H1 (cell line): ENCODE measurements at regions not wholly inside any gene's neighbourhood (a gene's known extent, or its start where the extent isn't known, plus 50 kb on each side); places are given as distances from the start of the nearest gene placed in this dataset.

Experiments used
- GTF2F1 ChIP-seq: IDR thresholded peaks from 2 replicates; pipeline ENCODE4 v1.6.1; 2012; ENCODE audit warnings: low read depth, low read length, improper control_type of control experiment, borderline replicate concordance
- KDM4A ChIP-seq: IDR thresholded peaks from one replicate; pipeline ENCODE4 v1.7.1; 2012; ENCODE audit warnings: low read depth, mild to moderate bottlenecking, moderate library complexity, low read length, inconsistent platforms; ENCODE audit not compliant: severe bottlenecking
- NANOG ChIP-seq: IDR thresholded peaks from 2 replicates; pipeline ENCODE4 v1.6.1; 2011; ENCODE audit warnings: low read length, low read depth, mild to moderate bottlenecking, inconsistent platforms; ENCODE audit not compliant: insufficient read depth, poor library complexity, severe bottlenecking
- TEAD4 ChIP-seq: IDR thresholded peaks from 2 replicates; pipeline ENCODE4 v1.6.1; 2012; ENCODE audit warnings: low read depth, low read length, inconsistent platforms, mixed read lengths
- TF ChIP-seq, protein P1 (sequence below): fragments of 300-600 bp; sonication (generic); IDR thresholded peaks from 2 replicates; pipeline ENCODE4 v1.7.1; 2012; ENCODE audit warnings: low read length, moderate library complexity, mild to moderate bottlenecking, inconsistent platforms; ENCODE audit not compliant: insufficient replicate concordance

DNA sequence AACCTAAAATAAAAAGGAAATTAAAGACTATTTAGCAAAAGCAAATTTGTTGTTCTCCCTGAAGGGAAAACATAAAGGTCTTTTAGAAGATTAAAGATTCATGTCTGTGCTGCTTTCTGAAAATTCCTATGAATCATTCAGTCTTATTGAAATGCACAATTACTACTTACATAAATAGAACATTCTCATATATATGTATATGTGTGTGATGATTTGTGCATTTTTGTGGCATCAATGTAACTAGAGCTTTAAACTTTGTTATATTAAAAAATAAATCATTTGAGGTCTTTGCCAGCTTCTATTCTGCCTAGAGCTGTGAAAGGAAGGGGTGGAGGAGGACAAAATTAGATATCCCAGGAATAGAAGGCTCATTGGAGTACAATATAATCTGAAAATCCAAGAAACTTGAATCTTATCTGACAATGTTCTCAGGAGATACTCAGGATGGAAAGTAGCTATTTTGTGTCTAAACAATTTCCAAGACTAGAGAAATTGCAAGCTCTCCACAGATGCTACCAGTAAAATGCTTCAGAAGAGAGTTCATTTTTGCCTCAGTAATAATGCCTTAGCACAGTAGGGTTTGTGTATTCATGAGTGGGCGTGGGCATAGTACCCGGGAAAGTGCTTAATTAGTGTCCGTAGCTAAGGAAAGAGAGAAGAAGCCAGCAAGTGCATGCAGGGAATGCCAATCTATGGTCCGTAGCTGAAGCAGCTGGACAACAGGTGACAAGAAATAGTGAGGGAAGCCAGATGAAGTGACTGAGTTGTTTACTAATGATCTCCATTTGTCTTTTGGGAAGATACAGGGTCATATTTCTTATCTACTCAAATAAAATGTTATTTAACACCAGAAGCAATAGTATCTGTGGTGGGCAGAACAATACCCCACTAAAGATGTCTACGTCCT lies 395.5 kb upstream of the NBEA start (continued):
- TF ChIP-seq, protein P1, sequence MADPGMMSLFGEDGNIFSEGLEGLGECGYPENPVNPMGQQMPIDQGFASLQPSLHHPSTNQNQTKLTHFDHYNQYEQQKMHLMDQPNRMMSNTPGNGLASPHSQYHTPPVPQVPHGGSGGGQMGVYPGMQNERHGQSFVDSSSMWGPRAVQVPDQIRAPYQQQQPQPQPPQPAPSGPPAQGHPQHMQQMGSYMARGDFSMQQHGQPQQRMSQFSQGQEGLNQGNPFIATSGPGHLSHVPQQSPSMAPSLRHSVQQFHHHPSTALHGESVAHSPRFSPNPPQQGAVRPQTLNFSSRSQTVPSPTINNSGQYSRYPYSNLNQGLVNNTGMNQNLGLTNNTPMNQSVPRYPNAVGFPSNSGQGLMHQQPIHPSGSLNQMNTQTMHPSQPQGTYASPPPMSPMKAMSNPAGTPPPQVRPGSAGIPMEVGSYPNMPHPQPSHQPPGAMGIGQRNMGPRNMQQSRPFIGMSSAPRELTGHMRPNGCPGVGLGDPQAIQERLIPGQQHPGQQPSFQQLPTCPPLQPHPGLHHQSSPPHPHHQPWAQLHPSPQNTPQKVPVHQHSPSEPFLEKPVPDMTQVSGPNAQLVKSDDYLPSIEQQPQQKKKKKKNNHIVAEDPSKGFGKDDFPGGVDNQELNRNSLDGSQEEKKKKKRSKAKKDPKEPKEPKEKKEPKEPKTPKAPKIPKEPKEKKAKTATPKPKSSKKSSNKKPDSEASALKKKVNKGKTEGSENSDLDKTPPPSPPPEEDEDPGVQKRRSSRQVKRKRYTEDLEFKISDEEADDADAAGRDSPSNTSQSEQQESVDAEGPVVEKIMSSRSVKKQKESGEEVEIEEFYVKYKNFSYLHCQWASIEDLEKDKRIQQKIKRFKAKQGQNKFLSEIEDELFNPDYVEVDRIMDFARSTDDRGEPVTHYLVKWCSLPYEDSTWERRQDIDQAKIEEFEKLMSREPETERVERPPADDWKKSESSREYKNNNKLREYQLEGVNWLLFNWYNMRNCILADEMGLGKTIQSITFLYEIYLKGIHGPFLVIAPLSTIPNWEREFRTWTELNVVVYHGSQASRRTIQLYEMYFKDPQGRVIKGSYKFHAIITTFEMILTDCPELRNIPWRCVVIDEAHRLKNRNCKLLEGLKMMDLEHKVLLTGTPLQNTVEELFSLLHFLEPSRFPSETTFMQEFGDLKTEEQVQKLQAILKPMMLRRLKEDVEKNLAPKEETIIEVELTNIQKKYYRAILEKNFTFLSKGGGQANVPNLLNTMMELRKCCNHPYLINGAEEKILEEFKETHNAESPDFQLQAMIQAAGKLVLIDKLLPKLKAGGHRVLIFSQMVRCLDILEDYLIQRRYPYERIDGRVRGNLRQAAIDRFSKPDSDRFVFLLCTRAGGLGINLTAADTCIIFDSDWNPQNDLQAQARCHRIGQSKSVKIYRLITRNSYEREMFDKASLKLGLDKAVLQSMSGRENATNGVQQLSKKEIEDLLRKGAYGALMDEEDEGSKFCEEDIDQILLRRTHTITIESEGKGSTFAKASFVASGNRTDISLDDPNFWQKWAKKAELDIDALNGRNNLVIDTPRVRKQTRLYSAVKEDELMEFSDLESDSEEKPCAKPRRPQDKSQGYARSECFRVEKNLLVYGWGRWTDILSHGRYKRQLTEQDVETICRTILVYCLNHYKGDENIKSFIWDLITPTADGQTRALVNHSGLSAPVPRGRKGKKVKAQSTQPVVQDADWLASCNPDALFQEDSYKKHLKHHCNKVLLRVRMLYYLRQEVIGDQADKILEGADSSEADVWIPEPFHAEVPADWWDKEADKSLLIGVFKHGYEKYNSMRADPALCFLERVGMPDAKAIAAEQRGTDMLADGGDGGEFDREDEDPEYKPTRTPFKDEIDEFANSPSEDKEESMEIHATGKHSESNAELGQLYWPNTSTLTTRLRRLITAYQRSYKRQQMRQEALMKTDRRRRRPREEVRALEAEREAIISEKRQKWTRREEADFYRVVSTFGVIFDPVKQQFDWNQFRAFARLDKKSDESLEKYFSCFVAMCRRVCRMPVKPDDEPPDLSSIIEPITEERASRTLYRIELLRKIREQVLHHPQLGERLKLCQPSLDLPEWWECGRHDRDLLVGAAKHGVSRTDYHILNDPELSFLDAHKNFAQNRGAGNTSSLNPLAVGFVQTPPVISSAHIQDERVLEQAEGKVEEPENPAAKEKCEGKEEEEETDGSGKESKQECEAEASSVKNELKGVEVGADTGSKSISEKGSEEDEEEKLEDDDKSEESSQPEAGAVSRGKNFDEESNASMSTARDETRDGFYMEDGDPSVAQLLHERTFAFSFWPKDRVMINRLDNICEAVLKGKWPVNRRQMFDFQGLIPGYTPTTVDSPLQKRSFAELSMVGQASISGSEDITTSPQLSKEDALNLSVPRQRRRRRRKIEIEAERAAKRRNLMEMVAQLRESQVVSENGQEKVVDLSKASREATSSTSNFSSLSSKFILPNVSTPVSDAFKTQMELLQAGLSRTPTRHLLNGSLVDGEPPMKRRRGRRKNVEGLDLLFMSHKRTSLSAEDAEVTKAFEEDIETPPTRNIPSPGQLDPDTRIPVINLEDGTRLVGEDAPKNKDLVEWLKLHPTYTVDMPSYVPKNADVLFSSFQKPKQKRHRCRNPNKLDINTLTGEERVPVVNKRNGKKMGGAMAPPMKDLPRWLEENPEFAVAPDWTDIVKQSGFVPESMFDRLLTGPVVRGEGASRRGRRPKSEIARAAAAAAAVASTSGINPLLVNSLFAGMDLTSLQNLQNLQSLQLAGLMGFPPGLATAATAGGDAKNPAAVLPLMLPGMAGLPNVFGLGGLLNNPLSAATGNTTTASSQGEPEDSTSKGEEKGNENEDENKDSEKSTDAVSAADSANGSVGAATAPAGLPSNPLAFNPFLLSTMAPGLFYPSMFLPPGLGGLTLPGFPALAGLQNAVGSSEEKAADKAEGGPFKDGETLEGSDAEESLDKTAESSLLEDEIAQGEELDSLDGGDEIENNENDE = no peak
- TF ChIP-seq GTF2F1 = no peak
- no peak for TF ChIP-seq NANOG
- no peak for TF ChIP-seq KDM4A
- TF ChIP-seq TEAD4 = no peak
